ENCODE measurements at regions not wholly inside any gene's neighbourhood (a gene's known extent, or its start where the extent isn't known, plus 50 kb on each side); places are given as distances from the start of the nearest gene placed in this dataset.

- ChIA-PET POLR2A (no interaction called here), CTCF (no interaction called here)
- no peak for DNase-seq (ENCODE audit: low read depth, low spot score)
- no peak overlapping the region for H3K4me3 ChIP-seq (ENCODE audit: low read depth, low read length)
- no peak for TF ChIP-seq CTCF (IDR thresholded peaks at IDR 0.05; ENCODE audit: insufficient read depth, low read length, missing control alignments)
Measured at GRCh38 chr9:96174371-96174770, 127.6 kb downstream of the HSD17B3 start.

GRCh38 chr9:96173640-96174039 is 128.3 kb downstream of the HSD17B3 start:
- CTCF ChIA-PET, result no interaction called here
- POLR2A ChIA-PET, result no interaction called here
- DNase-seq (ENCODE audit: low read depth, low spot score), result no peak
- TF ChIP-seq CTCF (IDR thresholded peaks at IDR 0.05; ENCODE audit: insufficient read depth, low read length, missing control alignments), result no peak
- no peak overlapping the region for H3K4me3 ChIP-seq (ENCODE audit: low read depth, low read length)

- DNase-seq (ENCODE audit: low read depth, low spot score), result no peak
- ChIA-PET CTCF (no interaction called here), POLR2A (no interaction called here)
- no peak overlapping the region for H3K4me3 ChIP-seq (ENCODE audit: low read depth, low read length)
- TF ChIP-seq CTCF (IDR thresholded peaks at IDR 0.05; ENCODE audit: insufficient read depth, low read length, missing control alignments), result no peak
Measured at GRCh38 chr9:96172797-96173196, 129.2 kb downstream of the HSD17B3 start.

- CTCF ChIA-PET, result no interaction called here
- H3K4me3 ChIP-seq (ENCODE audit: low read depth, low read length), result no peak overlapping the region
- POLR2A ChIA-PET, result no interaction called here
- no peak for TF ChIP-seq CTCF (IDR thresholded peaks at IDR 0.05; ENCODE audit: insufficient read depth, low read length, missing control alignments)
- DNase-seq (ENCODE audit: low read depth, low spot score), result no peak
Measured at GRCh38 chr9:96171728-96172127, 130.2 kb downstream of the HSD17B3 start.

- no peak for TF ChIP-seq CTCF (IDR thresholded peaks at IDR 0.05; ENCODE audit: insufficient read depth, low read length, missing control alignments)
- ChIA-PET POLR2A (no interaction called here), CTCF (no interaction called here)
- H3K4me3 ChIP-seq (ENCODE audit: low read depth, low read length), result no peak overlapping the region
- no peak for DNase-seq (ENCODE audit: low read depth, low spot score)
Measured at GRCh38 chr9:96169901-96170300, 132.1 kb downstream of the HSD17B3 start.

- POLR2A ChIA-PET, result no interaction called here
Measured at GRCh38 chr9:96169484-96169883, 132.5 kb downstream of the HSD17B3 start.

More at GRCh38 chr9:96169484-96169883, 132.5 kb downstream of the HSD17B3 start:
- no peak for TF ChIP-seq CTCF (IDR thresholded peaks at IDR 0.05; ENCODE audit: insufficient read depth, low read length, missing control alignments)
- H3K4me3 ChIP-seq (ENCODE audit: low read depth, low read length), result no peak overlapping the region
- no peak for DNase-seq (ENCODE audit: low read depth, low spot score)
- CTCF ChIA-PET, result no interaction called here
